CD4-positive, alpha-beta T cell treated with Interleukin-17A for 4 hours (primary cell): ENCODE measurements at regions not wholly inside any gene's neighbourhood (a gene's known extent, or its start where the extent isn't known, plus 50 kb on each side); places are given as distances from the start of the nearest gene placed in this dataset.

ENCODE experiments used
- DNase-seq: peaks from one replicate; pipeline ENCODE4 v3.0.0-alpha.2; 2020; ENCODE audit warnings: mixed read lengths

GRCh38 chr15:39326306-39326975 is 254.4 kb upstream of the THBS1 start:
- DNase-seq, result no peak

GRCh38 chr15:39327005-39327730 is 253.7 kb upstream of the THBS1 start:
- DNase-seq, result no peak

GRCh38 chr15:39330061-39330460 is 250.8 kb upstream of the THBS1 start:
- DNase-seq, result no peak

DNA sequence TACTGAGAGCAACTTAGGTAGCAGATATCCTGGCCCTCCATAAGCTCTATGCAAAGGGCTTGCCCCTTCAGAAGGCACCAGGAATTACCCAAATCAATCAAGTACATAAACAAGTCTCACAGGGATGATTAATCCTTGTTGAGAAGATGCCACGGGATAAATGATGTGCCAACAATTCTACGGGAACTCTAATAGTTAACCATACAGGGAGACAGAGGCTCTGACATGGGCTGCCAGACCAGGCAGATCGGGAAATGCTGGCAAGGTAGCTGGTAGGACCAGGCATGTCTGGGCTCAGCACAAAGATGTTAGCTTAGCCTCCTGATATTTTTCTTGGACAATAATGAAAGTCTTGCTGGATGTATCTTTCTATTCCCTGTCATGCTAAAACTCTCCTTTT is 249.3 kb upstream of the THBS1 start:
- DNase-seq, result no peak

GRCh38 chr15:39332846-39333245 is 248.0 kb upstream of the THBS1 start:
- no peak for DNase-seq

DNA sequence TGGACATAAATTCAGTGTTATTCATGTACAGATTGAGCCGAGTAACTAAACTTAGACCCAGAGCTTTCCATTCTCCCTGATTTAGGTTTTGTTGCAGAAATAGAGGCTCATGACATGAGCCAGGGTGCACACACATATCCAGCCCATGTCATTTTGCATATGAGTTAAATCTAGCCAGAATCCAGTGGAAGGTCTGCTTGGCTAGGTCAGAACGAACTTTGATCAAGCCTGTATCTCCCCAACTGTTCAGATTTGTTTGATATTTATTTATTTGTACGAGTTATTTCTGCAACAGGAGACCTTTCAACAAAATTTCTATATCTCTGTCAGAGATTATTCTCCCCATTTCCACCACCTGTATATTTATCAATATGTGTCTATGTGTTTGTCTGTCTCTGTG is 247.5 kb upstream of the THBS1 start:
- DNase-seq, result no peak

DNA sequence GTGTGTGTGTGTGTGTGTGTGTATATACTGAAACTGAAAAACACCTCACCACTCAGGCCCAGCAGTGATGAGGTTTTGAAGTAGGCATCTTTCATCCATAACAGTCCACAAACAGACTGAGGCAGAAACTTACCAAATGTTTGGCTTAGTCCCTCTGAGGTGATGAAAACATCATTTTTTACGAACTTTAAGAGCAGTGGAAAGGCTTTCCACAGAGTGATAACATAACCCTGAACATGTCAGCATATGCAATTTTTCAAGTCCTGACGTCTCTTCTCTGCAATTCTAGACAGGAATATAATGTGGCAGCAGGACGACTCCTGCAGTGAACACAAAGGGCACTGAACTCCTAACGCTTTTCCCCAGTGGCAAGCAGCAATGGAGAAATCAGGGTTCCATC is 247.0 kb upstream of the THBS1 start:
- DNase-seq, result no peak

DNA sequence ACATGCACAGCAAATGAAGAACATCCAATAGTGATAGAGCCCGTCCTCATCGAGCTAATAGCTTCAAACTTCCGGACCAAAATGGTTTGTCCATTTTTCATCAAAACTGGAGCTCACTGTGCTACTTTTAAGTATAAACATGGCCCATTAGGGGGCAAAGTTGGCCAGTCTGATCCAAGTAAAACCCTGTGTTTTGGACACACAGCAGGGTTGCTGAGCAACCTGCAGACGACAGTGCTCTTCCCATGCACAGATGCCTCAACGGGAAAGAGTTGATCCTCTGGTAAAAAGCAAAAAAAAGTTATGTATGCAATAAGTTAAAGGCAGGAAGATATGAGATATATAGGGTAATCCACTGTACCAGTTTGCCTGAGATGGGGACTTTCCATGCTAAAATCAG is 244.0 kb upstream of the THBS1 start:
- DNase-seq, result no peak

GRCh38 chr15:39338251-39338650 is 242.6 kb upstream of the THBS1 start:
- DNase-seq, result no peak

- no peak for DNase-seq
These were observed 239.8 kb upstream of the THBS1 start for GRCh38 chr15:39340903-39341645.

GRCh38 chr15:39344662-39345141 is 236.2 kb upstream of the THBS1 start:
- no peak for DNase-seq

DNA sequence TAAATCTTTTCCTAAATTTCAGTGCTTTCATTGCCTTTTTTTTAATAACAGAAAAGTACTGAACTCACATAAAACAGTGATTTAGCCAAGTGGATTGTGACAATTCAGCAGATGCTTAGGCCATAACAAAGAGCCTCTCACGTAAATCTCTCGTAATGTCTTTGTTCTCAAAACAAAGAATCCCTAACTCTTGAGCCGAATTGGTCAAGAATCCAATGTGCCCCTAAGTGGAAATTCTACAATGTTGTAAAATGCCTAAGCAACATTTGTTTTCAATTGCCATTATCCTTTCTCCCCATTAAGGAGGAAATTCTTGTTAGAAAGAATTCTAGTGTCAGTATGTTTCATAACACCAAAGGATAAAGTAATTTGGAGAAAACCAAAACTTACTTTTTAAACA is 235.7 kb upstream of the THBS1 start:
- DNase-seq, result no peak

- no peak for DNase-seq
These were observed 233.4 kb upstream of the THBS1 start for GRCh38 chr15:39347453-39347852.

- DNase-seq, result no peak
These were observed 230.1 kb upstream of the THBS1 start for GRCh38 chr15:39350785-39351184.

- DNase-seq, result no peak
These were observed 226.7 kb upstream of the THBS1 start for GRCh38 chr15:39354189-39354588.

DNA sequence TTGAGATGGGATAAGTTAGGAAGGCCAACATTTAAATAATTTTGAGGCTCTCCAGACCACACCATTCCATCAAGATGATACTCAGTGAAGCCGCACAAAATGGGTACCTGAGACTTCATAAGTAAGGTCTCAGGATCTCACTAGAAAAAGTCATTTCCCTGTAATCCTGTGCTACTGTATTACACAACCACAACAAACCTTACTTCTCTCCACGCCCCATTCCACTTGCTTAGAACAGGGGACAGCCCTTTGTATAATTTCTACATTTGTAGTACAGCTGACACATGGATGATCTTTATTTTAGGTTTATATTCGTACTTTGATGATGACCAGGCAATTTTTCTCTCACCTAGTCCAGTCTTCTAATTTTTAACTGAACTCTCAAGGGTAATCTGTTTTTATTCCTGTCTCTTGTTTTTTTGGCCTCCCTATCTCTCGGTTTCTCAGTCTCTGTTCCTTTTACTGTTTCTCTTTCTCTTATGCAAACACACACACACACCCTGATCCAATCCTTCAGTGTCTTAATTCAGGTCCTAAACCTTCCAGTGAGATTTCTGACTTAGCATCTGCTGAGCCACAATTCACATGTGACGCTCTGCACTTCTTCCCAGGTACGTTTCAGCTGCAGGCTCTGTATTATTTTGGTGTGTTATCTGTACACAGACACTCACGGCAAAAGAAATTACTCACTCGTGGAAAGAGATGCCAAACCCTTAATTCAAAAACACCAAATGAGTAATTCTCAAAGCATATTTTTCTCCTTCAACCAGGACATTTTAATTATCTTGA is 223.2 kb upstream of the THBS1 start:
- no peak for DNase-seq

DNA sequence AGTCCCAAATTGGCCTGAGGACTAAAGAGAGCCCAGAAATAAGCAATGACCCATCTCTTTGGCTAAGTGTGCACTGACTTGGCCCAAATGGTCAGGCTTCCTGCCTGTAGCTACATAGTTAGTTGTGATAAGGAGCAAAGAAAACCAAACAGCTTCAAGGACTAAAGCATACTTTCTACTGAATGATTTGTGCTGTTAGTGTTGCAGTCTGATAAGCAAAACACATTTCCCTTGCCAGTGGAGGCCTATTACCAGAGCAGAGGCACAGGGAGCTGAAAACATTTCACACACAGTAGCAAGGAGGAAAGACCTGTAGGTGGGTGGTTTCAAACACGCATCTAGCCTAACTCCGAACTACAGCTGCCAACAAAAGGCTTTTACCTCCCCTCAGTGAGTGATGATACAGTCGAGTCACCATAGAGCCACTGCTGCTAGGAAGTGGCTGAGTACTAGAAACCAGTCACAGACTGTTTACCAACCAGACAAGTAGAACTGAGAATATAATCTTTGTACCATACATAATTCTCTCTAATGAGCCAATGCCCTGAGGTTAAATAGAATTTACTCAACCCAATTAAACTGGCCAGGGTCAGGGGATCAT is 222.3 kb upstream of the THBS1 start:
- no peak for DNase-seq

- no peak for DNase-seq
These were observed 221.1 kb upstream of the THBS1 start for GRCh38 chr15:39359771-39360170.

DNA sequence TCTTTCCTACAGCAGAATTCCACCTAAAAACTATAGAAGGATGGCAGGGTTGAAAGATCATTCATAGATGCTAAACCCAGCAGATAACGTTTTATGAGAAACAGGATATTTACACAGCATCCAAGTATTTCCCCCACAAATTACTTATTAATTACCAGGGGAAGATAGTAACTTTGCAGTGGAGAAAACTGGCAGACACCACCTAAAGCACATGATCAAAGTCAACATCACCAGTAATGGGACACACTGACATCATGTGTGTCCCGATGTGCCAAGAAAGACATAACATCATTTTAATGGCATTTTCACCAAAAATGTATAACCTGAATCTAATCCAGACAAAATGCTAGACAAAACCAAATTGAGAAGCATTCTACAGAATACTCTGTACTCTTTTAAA is 220.4 kb upstream of the THBS1 start:
- no peak for DNase-seq

- no peak for DNase-seq
These were observed 219.4 kb upstream of the THBS1 start for GRCh38 chr15:39361497-39361896.

GRCh38 chr15:39362821-39363561 is 217.9 kb upstream of the THBS1 start:
- no peak for DNase-seq
